ENCODE measurements at regions not wholly inside any gene's neighbourhood (a gene's known extent, or its start where the extent isn't known, plus 50 kb on each side); places are given as distances from the start of the nearest gene placed in this dataset.

DNA sequence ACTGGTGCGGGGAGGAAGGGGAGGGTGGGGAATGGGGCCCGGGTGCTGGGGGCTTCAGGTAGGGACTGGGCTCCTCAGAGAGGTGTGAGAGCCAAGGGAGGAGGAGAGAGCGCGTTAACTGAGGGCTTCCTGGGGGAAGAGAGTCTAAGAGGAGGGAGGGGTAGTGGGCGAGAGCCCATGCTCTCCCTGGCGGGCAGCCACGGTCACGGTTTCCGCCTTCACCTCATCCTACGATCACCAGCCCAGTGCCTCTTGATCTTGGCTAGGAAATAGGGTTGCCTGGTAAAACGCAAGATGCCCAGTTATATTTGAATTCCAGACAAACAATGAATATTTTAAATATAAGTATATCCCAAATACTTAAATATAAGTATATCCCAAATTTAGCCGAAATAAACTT, 60.8 kb upstream of the GRPEL1 start:
- TF ChIP-seq ZSCAN29 (IDR thresholded peaks at IDR 0.05) (no peak), MYC (IDR thresholded peaks at IDR 0.05; ENCODE audit: insufficient read depth, insufficient read length, insufficient replicate concordance, low read length, severe bottlenecking) (no peak), TAF1 (IDR thresholded peaks at IDR 0.05; ENCODE audit: borderline replicate concordance, low read depth, low read length) (no peak), EP300 (IDR thresholded peaks at IDR 0.05; ENCODE audit: borderline replicate concordance in 1 of 2, control insufficient read depth in 1 of 2, low read depth in 2 of 2, low read length in 2 of 2) (no peak), FOS (IDR thresholded peaks at IDR 0.05; ENCODE audit: borderline replicate concordance, extremely low read depth, insufficient read length) (no peak), BHLHE40 (IDR thresholded peaks at IDR 0.05; ENCODE audit: borderline replicate concordance in 1 of 2, low read depth in 2 of 2, low read length in 1 of 2) (no peak), RAD21 (IDR thresholded peaks at IDR 0.05; ENCODE audit: insufficient read depth, low read depth, low read length) (no peak)

Measured in GM12878 (cell line).